Stimulated activated CD4-positive, alpha-beta T cell treated with anti-CD3 and anti-CD28 coated beads, Interleukin-4, amount 100 ng/mL, for 4 hours (primary cell): ENCODE measurements at regions not wholly inside any gene's neighbourhood (a gene's known extent, or its start where the extent isn't known, plus 50 kb on each side); places are given as distances from the start of the nearest gene placed in this dataset.
"Not testable (repeated sequence)": the region's sequence is repeated elsewhere in the genome, so short reads cannot be mapped to it uniquely, and the experiment has no call there.

Experiments used
- DNase-seq, 2 experiments: peaks; one replicate each; pipeline ENCODE4 v3.0.0-alpha.2; 2020

DNA sequence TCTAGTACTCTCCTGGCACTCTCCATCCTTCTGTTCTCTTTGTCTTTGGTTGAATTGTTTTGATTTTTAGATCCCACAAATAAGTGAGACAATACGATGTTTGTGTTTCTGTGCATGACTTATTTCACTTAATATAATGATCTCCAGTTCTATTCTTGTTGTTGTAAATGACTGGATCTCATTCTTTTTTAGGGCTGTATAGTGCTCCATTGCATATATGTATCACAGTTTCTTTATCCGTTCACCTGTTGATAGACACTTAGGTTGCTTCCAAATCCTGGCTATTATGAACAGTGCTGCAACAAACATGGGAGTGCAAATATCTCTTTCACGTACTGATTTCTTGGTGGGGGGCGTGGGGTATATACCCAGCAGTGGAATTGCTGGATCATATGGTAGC, 245.0 kb downstream of the ADCYAP1 start:
- DNase-seq = no peak

DNA sequence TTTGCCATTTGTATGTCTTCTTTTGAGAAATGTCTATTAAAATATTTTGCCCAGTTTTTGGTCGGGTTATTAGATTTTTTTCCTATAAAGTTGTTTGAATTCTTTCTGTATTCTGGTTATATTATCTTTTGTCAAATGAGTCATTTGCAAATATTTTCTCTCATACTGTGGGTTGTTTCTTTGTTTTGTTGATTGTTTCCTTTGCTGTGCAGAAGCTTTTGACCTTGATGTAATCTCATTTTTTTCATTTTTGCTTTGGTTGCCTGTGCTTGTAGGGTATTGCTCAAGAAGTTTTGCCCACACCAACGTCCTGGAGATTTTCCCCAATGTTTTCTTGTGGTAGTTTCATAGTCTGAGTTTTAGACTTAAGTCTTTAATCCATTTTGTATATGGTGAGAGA, 245.7 kb downstream of the ADCYAP1 start:
- DNase-seq = no peak

GRCh38 chr18:1152958-1153357, 248.3 kb downstream of the ADCYAP1 start:
- DNase-seq = not testable (repeated sequence)

GRCh38 chr18:1173593-1173992, 268.9 kb downstream of the ADCYAP1 start:
- no peak for DNase-seq

DNA sequence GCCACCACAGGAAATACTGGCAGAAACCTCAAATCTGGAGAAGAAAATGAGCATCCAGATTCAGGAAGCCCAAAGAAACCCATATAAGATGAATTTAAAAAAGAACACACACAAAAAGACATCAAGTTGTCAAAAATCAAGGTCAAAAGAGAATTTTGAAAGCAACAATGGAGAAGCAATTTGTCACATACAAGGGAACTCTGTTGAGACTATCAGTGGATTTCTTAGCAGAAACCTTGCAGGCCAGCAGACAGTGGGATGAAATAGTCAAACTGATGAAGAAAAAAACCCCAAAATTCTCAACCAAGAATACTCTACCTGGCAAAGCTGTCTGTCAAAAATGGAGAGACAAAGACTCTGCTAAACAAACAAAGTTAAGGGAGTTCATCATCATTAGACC, 272.6 kb downstream of the ADCYAP1 start:
- DNase-seq = no peak

- DNase-seq = no peak
These were observed 286.7 kb downstream of the ADCYAP1 start for GRCh38 chr18:1191341-1191740.

- DNase-seq = no peak
These were observed 308.5 kb downstream of the ADCYAP1 start for GRCh38 chr18:1213126-1213525.

GRCh38 chr18:1222880-1223279, 318.2 kb downstream of the ADCYAP1 start:
- DNase-seq = no peak

DNA sequence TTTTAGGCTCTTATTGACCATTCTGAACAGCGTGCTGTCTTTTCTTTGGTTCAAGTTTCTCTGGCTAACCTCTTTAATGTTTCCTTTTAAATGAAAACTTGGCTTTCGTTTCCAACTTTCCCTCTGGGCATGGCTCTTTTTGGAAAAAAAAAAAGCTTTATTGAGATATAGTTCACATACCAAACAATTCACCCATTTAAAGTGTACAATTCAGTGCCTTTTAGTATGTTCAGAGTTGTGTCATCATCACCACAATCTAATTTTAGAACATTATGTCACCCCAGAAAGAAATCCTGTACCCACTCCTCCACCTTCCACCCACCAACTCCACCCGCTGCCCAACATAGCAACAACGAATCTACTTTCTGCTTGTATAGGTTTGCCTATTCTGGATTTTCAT, 322.4 kb downstream of the ADCYAP1 start:
- DNase-seq = no peak

DNA sequence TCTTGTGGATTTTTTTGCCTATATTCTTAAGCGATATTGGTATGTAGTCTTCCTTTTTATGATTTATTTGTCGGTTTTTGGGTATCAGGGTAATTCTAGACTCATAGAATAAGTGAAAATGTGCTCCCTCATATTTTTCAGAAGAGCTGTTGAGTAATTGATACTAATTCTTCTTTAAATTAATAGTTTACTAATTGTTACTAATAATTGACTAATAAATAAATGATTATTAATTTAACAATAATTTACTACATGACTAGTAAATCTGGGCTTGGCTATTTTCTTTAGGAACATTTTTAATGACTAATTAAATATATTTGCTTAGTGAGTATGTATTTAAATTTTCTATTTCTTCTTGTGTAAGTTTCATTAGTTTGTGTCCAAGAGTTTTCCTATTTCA, 325.0 kb downstream of the ADCYAP1 start:
- no peak for DNase-seq

DNA sequence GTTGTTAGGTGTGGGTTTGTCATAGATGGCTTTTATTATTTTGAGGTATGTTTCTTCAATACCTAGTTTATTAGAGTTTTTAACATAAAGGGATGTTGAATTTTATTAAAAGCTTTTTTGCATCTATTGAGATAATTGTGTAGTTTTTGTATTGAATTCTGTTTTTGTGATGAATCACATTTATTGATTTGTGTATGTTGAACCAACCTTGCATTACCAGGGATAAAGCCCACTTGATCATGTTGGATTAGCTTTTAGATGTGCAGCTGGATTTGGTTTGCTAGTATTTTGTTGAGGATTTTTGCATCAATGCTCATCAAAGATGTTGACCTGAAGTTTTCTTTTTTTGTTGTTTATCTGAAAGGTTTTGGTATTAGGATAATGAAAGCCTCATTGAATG, 328.2 kb downstream of the ADCYAP1 start:
- DNase-seq = no peak

GRCh38 chr18:1240701-1241100, 336.0 kb downstream of the ADCYAP1 start:
- no peak for DNase-seq

GRCh38 chr18:1244397-1245122, 339.9 kb downstream of the ADCYAP1 start:
- no peak for DNase-seq

- no peak for DNase-seq
These were observed 342.2 kb downstream of the ADCYAP1 start for GRCh38 chr18:1246827-1247226.

GRCh38 chr18:1252534-1252933, 347.9 kb downstream of the ADCYAP1 start:
- DNase-seq = no peak

DNA sequence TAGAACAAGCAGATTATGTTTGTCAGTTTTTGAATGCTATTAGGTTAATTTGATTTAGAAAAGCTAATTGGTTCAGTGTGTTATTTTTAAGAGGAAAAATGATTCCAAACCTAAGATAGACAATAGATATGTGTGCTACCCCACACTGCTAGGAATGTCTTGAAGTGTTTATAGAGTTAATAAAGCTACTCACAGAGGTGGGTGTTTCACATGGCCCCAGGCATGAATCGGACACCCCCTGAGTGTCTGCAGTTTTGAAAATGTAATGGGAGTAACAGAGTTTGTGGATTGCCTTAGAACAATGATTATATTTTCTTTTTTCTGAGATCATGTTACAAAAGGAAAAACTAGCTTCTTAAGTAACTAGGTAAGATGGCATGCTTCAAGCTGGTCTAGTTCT, 348.3 kb downstream of the ADCYAP1 start:
- DNase-seq = no peak

GRCh38 chr18:1253827-1254226, 349.2 kb downstream of the ADCYAP1 start:
- DNase-seq = no peak

DNA sequence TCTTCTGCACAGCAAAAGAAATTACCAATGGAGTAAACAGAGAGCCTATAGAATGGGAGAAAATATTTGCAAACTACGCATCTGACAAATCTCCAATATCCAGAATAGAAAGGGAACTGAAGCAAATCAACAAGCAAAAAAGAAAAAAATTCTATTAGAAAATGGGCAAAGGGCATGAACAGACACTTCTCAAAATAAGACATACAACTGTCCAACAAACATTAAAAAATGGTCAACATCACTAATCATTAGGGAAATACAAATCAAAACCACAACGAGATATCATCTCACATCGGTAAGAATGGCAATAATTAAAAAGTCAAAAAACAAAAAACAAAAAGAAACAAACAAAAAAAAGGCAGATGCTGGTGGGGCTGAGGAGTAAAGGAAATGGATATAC, 356.4 kb downstream of the ADCYAP1 start:
- DNase-seq = no peak

- DNase-seq = no peak
These were observed 362.4 kb downstream of the ADCYAP1 start for GRCh38 chr18:1267021-1267420.

DNA sequence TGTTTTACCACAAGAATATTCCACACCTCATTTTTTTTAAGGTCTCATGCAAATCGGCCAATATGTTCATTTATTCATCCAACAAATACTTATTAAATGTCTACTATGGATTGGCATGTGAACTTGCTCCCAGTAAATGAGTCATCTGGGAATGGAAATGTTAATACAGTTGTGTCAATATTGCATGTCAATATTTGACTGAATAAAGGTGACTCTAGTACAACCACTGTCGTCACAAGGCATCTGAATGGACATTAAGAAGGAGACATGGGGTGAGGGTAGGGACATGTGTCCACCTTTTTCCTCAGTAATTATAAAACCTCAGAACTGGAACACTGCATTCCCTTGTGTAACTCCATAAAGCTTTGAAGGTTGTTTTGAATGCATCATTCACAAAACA, 365.4 kb downstream of the ADCYAP1 start:
- DNase-seq = no peak

- no peak for DNase-seq
These were observed 368.8 kb downstream of the ADCYAP1 start for GRCh38 chr18:1273469-1273868.

GRCh38 chr18:1292167-1292566, 387.5 kb downstream of the ADCYAP1 start:
- no peak for DNase-seq

GRCh38 chr18:1294229-1294628, 389.6 kb downstream of the ADCYAP1 start:
- no peak for DNase-seq

DNA sequence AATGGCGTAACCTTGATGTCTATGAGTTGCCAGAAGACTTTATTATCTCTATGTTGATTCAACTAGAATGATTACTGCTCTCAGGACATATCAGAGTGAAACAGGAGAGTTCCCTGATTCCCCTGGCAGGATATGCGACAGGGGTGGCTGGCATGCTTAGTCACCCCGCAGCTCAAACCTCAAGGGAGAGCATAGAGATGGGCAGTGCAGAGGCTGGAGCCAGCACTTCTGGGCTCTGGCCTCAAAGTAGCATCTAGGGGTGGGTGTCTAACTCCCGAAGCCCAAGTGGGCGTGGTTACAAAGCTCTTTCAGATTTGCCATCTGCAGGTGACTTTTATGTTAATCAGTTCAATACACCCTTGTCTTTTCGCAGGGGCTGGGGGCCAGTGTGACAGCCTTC, 391.6 kb downstream of the ADCYAP1 start:
- no peak for DNase-seq

DNA sequence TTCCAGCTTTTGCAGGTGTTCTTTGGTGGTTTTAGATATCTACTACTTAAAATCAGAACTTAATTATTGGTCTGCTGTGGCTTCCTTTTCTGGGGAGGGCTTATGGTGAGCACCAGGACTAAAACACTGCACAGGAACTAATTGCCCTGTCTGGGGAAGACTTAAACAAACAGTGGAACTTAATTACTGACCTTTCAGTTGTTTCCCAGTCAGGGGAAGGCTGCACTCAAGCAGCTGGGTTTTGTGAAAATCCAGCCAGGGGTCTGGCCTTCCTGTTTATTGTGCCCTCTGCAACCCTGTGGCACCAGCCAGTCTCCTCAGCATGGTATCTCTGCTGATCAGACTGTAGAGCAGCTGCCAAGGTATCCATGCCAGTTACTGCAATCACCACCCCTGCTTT, 398.2 kb downstream of the ADCYAP1 start:
- DNase-seq = no peak
